Endothelial cell of umbilical vein (primary cell): ENCODE measurements at regions not wholly inside any gene's neighbourhood (a gene's known extent, or its start where the extent isn't known, plus 50 kb on each side); places are given as distances from the start of the nearest gene placed in this dataset.

Source experiments
- BruUV-seq: library from RNA; stranded (reverse); fragments of 400-500 nt; replicated peaks from 2 replicates; lab custom pipeline; 2021; lab: Mats Ljungman, UMichigan
- CTCF ChIA-PET: fragments of 300-600, 350-600 bp; sonication (Branson Sonifier 250); formaldehyde crosslinking; loops from one replicate; lab custom pipeline; 2021; ENCODE audit warnings: antibody characterized with exemption, inconsistent platforms; lab: Charles Lee
- POLR2A ChIA-PET: fragments of 300-600, 350-600 bp; sonication (Branson Sonifier 250); formaldehyde crosslinking; loops from one replicate; lab custom pipeline; 2021; ENCODE audit warnings: antibody characterized with exemption, inconsistent platforms; lab: Charles Lee
- DNase-seq: peaks from one replicate; pipeline ENCODE4 v3.0.0-alpha.2; 2011; ENCODE audit warnings: low read depth, low spot score
- FAIRE-seq: peaks from 2 replicates; lab custom pipeline; 2011; peaks lifted over from hg19 to GRCh38; lab: Jason Lieb, UNC
- H2AFZ ChIP-seq: 2 replicates; pipeline ENCODE4 v1.6.0; 2012; ENCODE audit warnings: low read depth, low read length, control low read depth, inconsistent platforms
- H3K27ac ChIP-seq: 2 replicates; pipeline ENCODE4 v1.5.1; 2011; ENCODE audit warnings: low read depth, mild to moderate bottlenecking, control low read depth, low read length, moderate library complexity; ENCODE audit not compliant: insufficient read depth
- H3K27me3 ChIP-seq, 2 experiments: 2 replicates each; pipeline versions ENCODE4 v1.6.0 to v1.6.1; 2011; ENCODE audit warnings: low read length in 2 of 2, mixed read lengths in 1 of 2; ENCODE audit not compliant: control insufficient read depth in 2 of 2, insufficient read depth in 2 of 2
- H3K36me3 ChIP-seq, 2 experiments: 2 replicates in 1 of 2; 3 replicates in 1 of 2; pipeline ENCODE4 v1.5.1; 2011; ENCODE audit warnings: low read length in 2 of 2, mild to moderate bottlenecking in 1 of 2, moderate library complexity in 1 of 2; ENCODE audit not compliant: control insufficient read depth in 2 of 2, insufficient read depth in 2 of 2; ENCODE audit errors: extremely low read depth in 1 of 2
- H3K4me1 ChIP-seq: 3 replicates; pipeline ENCODE4 v1.5.1; 2011; ENCODE audit warnings: mild to moderate bottlenecking, low read length; ENCODE audit not compliant: control insufficient read depth, insufficient read depth; ENCODE audit errors: extremely low read depth
- H3K4me2 ChIP-seq: 2 replicates; pipeline ENCODE4 v1.6.1; 2011; ENCODE audit warnings: low read length, control low read depth, mixed read lengths; ENCODE audit not compliant: insufficient read depth
- H3K4me3 ChIP-seq, 3 experiments: fragments of 200-600 bp in 1 of 3; sonication (generic), shearing (Covaris generic) in 1 of 3; replicated peaks in 1 of 3; 2 replicates each; pipeline ENCODE4 v1.5.1; 2011 to 2016; ENCODE audit warnings: control low read depth in 3 of 3, low read length in 3 of 3, mild to moderate bottlenecking in 2 of 3, inconsistent platforms in 1 of 3, low read depth in 1 of 3, moderate library complexity in 1 of 3; ENCODE audit not compliant: insufficient read depth in 1 of 3
- H3K79me2 ChIP-seq: 2 replicates; pipeline ENCODE4 v1.6.0; 2012; ENCODE audit warnings: low read length, inconsistent platforms; ENCODE audit not compliant: control insufficient read depth, insufficient read depth
- H3K9ac ChIP-seq: replicated peaks from 2 replicates; pipeline ENCODE3; 2011; ENCODE audit warnings: low read length, control low read depth; ENCODE audit not compliant: insufficient read depth; ENCODE audit errors: extremely low read depth
- H3K9me1 ChIP-seq: replicated peaks from 3 replicates; pipeline ENCODE4 v1.6.0; 2011; ENCODE audit warnings: mild to moderate bottlenecking, low read length; ENCODE audit not compliant: control insufficient read depth, insufficient read depth; ENCODE audit errors: extremely low read depth
- H3K9me3 ChIP-seq: replicated peaks from 2 replicates; pipeline ENCODE4 v1.5.1; 2012; ENCODE audit warnings: low read length, inconsistent platforms; ENCODE audit not compliant: control insufficient read depth, insufficient read depth
- H4K20me1 ChIP-seq: replicated peaks from 2 replicates; pipeline ENCODE3; 2011; ENCODE audit warnings: mild to moderate bottlenecking, low read length; ENCODE audit not compliant: control insufficient read depth, insufficient read depth; ENCODE audit errors: extremely low read depth
- FOS ChIP-seq: IDR thresholded peaks from 2 replicates; pipeline ENCODE4 v1.6.1; 2011; ENCODE audit warnings: mild to moderate bottlenecking, low read length, moderate library complexity, borderline replicate concordance; ENCODE audit not compliant: insufficient read depth
- GATA2 ChIP-seq: IDR thresholded peaks from 2 replicates; pipeline ENCODE4 v1.7.0; 2011; ENCODE audit warnings: low read depth, mild to moderate bottlenecking, moderate library complexity, mixed read lengths, low read length; ENCODE audit not compliant: insufficient read length, insufficient read depth
- JUN ChIP-seq: IDR thresholded peaks from 2 replicates; pipeline ENCODE4 v1.6.1; 2011; ENCODE audit warnings: borderline replicate concordance, low read depth; ENCODE audit not compliant: insufficient read length, insufficient read depth
- MAX ChIP-seq: IDR thresholded peaks from 2 replicates; pipeline ENCODE4 v1.6.1; 2011; ENCODE audit not compliant: insufficient read depth, insufficient read length
- MYC ChIP-seq: IDR thresholded peaks from one replicate; pipeline ENCODE4 v1.6.1; 2011; ENCODE audit warnings: mild to moderate bottlenecking, low read depth, low read length
- POLR2A ChIP-seq: IDR thresholded peaks from 2 replicates; pipeline ENCODE4 v1.6.1; 2012; ENCODE audit warnings: low read depth, mild to moderate bottlenecking, control low read depth, low read length
- POLR2AphosphoS5 ChIP-seq: IDR thresholded peaks from 2 replicates; pipeline ENCODE4 v1.6.1; 2012; ENCODE audit warnings: low read depth, mild to moderate bottlenecking, control low read depth, low read length, moderate library complexity; ENCODE audit not compliant: insufficient read depth
- dilution Hi-C: fragments of 300-500 bp; cut with MboI; formaldehyde crosslinking; loops from one replicate; pipeline ENCODE4 v1.15.0; 2019; ENCODE audit warnings: low sequenced_read_pairs; ENCODE audit not compliant: extremely low pct_ligation_motif_present
- intact Hi-C: fragments of 100-400 bp; cut with micrococcal nuclease; formaldehyde crosslinking; loops from one replicate; pipeline ENCODE4 v1.10.0; 2022
- TF ChIP-seq, protein P1 (sequence below), 2 donors: IDR thresholded peaks; 1 replicate in 1 of 2; 2 replicates in 1 of 2; pipeline ENCODE4 v1.5.1; 2011; ENCODE audit warnings: low read length in 2 of 2, mild to moderate bottlenecking in 2 of 2, moderate library complexity in 2 of 2, control low read depth in 1 of 2, inconsistent platforms in 1 of 2, low read depth in 1 of 2; ENCODE audit not compliant: insufficient read depth in 1 of 2; ENCODE audit errors: extremely low read depth in 1 of 2

DNA sequence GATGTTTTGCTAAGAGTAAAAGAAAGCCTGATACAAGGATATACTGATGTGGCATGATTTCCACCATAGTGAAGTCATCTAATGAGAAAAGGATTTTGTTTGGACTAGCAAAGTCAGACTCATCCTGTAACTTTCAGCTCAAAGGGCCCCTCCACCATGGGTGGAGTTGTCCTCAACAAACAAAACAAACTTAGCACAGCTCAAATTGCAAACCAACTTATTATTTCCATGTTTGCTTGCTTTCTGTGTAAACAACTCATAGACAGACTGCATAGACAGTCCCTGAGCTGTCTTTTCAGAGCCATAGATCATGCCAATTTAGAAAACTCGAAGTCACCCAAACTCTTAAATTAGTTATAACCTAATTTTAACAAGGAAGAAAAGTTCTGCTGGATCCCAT, 69.4 kb upstream of the VAV3 start:
- Histone ChIP-seq H3K9me3 (no peaks in the 10 kb centered on the region), H3K4me1 (no peaks in the 10 kb centered on the region), H2AFZ (no peak overlapping the region), H3K36me3 (no peaks in the 10 kb centered on the region), H3K9me1 (no peaks in the 10 kb centered on the region), H3K4me2 (no peak overlapping the region), H3K79me2 (no peaks in the 10 kb centered on the region), H3K9ac (no peak overlapping the region), H4K20me1 (no peaks in the 10 kb centered on the region), H3K27me3 (no peaks in the 10 kb centered on the region), H3K27ac (no peak overlapping the region), H3K4me3 (no peak overlapping the region)
- no peak for FAIRE-seq
- ChIA-PET POLR2A (no interaction called here), CTCF (no interaction called here)
- BruUV-seq: no TSS peak
- intact Hi-C loops (no loop called here), dilution Hi-C loops (no loop called here)
- no peak for DNase-seq
- TF ChIP-seq, protein P1, sequence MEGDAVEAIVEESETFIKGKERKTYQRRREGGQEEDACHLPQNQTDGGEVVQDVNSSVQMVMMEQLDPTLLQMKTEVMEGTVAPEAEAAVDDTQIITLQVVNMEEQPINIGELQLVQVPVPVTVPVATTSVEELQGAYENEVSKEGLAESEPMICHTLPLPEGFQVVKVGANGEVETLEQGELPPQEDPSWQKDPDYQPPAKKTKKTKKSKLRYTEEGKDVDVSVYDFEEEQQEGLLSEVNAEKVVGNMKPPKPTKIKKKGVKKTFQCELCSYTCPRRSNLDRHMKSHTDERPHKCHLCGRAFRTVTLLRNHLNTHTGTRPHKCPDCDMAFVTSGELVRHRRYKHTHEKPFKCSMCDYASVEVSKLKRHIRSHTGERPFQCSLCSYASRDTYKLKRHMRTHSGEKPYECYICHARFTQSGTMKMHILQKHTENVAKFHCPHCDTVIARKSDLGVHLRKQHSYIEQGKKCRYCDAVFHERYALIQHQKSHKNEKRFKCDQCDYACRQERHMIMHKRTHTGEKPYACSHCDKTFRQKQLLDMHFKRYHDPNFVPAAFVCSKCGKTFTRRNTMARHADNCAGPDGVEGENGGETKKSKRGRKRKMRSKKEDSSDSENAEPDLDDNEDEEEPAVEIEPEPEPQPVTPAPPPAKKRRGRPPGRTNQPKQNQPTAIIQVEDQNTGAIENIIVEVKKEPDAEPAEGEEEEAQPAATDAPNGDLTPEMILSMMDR (IDR thresholded peaks at IDR 0.05; ENCODE audit: extremely low read depth in 1 of 2, insufficient read depth in 1 of 2, low read depth in 1 of 2, low read length in 2 of 2): no peak
- TF ChIP-seq JUN: no peak
- TF ChIP-seq POLR2AphosphoS5: no peak
- TF ChIP-seq MYC: no peak
- TF ChIP-seq GATA2: no peak
- TF ChIP-seq FOS: no peak
- TF ChIP-seq POLR2A: no peak

DNA sequence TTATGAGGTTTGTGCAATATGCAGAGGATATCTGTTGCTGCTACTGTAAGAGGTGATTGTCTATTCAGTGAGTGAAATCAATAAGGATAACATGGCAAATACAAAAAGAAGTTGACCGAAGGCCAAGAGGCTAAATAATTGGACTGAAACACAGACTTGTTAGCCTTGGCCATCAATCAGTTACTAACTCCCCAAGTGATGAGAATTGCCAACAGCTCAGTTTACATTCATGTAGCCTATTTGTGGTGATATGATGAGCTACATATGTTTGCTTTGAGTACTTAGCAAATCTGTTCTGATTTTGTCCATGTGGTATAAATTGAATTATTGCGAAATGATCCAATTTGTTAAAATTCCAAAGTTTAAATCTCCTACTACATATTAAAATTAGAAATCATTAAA, 68.6 kb upstream of the VAV3 start:
- H3K9me1 ChIP-seq: no peaks in the 10 kb centered on the region
- ChIA-PET CTCF (no interaction called here), POLR2A (no interaction called here)
- no peak overlapping the region for H3K4me2 ChIP-seq
- no peaks in the 10 kb centered on the region for H3K36me3 ChIP-seq
- H3K4me1 ChIP-seq: no peaks in the 10 kb centered on the region
- no peaks in the 10 kb centered on the region for H3K79me2 ChIP-seq
- no peak for DNase-seq
- H3K27me3 ChIP-seq: no peaks in the 10 kb centered on the region
- no peak overlapping the region for H3K27ac ChIP-seq
- intact Hi-C loops (no loop called here), dilution Hi-C loops (no loop called here)
- H3K9ac ChIP-seq: no peak overlapping the region
- H2AFZ ChIP-seq: no peak overlapping the region
- H4K20me1 ChIP-seq: no peaks in the 10 kb centered on the region
- H3K9me3 ChIP-seq: no peaks in the 10 kb centered on the region
- no TSS peak for BruUV-seq
- TF ChIP-seq, protein P1 (IDR thresholded peaks at IDR 0.05; ENCODE audit: extremely low read depth in 1 of 2, insufficient read depth in 1 of 2, low read depth in 1 of 2, low read length in 2 of 2): no peak
- TF ChIP-seq POLR2A (no peak), GATA2 (no peak), MAX (no peak), MYC (no peak), JUN (no peak), POLR2AphosphoS5 (no peak)
- no peak overlapping the region for H3K4me3 ChIP-seq
- no peak for FAIRE-seq
